GM21367 (cell line): ENCODE measurements at regions not wholly inside any gene's neighbourhood (a gene's known extent, or its start where the extent isn't known, plus 50 kb on each side); places are given as distances from the start of the nearest gene placed in this dataset.
A peak's percentile ranks its signal among the peaks of the same experiment; 100 is the strongest.

Experiments used
- ATAC-seq: cut with Tn5 transposase; IDR thresholded peaks from one replicate; pipeline ENCODE4 v1.9.1; 2021; ENCODE audit not compliant: unreplicated experiment

DNA sequence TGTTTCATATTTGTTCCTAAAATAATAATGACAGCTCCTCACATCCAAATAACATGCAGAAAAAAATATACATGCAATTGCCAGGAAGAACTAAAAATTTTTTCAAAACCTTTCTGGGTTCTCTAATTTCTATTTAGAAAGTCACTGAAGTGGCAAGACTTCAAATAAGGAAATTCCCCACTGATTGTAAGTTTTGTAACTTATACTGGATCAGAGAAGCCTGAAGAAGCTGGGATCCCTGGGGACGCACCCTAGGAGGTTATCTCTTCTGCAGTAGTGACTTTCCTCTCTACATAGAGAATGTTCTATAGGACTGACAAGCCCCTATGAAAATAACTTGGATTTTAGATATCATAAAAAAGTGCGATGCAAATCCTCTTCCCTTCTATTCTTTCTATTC lies 182.6 kb downstream of the MRPL39 start:
- no peak for ATAC-seq

DNA sequence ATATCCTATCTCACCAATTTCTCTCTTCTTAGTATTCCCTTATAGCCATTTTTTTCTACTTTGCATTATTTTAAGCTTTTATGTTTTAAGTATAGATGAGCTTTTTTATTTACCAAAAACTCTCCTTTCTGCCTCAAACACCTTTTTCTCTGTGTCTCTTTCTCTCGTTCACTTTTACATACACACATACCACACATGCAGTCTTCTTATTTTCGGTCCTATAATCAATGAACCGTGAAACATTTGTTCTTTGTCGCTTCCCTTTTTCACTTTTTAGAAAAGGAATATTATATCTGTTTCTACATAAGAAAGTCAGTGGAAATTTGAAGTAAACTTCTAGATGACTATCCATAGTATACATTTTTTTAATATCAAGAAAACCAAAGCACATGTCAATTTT lies 183.2 kb downstream of the MRPL39 start:
- no peak for ATAC-seq

DNA sequence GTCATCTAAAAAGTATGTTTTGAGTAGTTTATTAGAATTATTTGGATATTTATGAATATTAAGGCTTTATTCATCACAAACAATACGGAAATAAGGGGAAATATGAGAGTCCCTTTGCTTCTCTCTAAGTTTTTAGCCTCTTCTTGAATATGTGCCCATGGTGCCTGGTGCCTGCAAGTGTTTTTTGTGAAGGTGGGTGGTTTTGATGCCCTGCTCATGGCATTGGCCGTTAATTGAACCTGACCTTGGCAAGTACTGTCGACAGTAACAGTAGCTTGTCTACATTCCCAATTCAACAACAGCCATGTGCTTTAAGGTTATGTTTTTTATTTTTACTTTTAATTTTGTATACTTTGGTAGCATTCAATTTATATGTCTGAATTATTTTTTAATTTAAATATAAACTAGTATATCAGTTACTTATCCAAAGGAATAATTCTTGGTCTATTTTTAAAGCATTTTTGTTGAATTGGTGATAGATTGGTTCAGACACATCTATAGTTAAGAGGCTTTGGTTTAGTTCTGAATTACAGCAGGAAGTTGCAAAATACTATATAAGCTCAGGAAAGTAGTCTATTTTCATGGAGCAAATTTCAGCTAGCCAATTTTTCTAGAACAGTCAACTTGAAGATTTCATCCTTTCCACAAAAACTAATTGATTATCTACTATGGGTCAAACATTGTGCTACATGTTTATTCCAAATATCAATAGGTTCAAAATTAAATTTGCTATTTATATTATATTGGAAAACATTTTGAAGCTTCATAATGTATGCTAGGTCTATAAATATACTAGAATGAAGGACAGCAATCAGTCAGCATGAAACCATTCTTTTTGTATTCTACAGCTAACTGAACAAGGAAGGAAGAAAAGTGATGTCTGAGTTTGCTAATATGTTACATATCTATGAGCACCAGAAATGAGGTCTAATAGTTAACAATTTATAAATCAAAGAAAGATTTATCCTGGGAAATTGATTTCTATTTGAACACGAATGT lies 184.4 kb downstream of the MRPL39 start:
- ATAC-seq: no peak

DNA sequence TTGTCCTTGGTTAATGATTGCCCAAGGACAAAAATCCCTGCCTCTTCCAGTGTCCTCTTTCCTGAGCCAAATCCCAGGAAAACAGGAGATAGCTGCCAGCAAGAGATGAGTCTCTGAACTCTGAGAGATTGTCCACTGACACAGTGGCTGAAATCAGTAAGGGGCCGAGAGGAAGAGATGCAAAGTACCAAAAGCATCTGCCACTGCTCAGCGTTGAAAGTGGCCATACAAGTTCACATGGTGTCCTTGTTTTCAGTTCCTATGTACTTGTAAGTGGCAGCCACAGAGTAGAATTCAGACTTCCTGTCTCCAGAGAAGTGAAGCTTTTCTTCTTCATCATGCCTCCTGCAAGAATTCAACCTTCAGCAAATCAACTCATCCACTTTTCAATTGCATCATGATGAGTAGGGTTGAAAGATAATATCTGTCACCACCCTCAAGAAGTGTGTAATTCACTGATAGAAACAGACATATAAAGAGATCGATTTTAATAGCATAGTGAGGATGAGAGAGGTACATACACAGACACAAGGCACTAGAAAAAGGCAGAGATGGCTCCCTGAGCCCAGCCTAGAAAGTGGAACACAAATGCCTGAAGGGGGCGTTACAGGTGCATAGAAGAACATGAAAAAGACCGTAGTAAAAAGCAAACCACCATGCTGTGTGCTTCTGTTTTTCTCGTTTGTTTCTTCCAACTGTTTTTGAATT lies 185.8 kb downstream of the MRPL39 start:
- peak; percentile 62 for ATAC-seq

DNA sequence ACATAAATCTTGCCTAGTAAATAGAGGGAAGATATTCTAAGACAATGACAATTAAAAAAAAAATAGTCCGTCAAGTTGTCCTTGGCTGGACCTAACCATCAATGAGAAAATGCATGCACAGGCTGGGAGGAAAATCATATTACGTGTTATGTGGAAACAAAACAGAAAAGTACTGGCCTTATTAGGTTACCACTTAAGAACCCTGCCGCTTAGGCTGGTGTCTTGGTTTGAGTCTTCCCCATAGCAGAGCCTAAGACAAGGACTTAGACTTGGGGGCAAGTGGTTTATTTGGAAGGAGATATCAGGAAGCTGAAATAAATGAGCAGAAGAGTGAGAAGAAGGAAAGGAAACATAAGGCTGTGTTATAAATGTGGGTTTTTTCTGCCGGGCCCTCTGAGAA lies 186.4 kb downstream of the MRPL39 start:
- ATAC-seq: no peak

DNA sequence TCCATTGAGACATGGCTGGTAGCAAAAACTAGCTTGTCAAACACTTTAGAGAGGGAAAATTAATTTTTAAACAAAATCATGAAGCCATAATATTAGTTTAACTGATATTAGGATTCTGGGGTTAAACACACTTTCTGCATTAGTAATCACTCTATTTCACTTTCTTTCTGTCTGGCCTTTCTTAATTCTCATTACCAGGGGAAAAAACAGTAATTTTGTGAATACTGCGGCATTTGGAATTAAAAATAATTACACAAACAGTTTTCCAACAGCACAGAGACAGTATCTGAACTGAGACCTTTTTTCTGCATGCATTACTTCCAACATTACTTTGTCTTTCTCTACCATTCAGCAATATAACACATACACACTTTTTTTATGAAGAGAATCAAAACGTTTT lies 190.6 kb downstream of the MRPL39 start:
- no peak for ATAC-seq

DNA sequence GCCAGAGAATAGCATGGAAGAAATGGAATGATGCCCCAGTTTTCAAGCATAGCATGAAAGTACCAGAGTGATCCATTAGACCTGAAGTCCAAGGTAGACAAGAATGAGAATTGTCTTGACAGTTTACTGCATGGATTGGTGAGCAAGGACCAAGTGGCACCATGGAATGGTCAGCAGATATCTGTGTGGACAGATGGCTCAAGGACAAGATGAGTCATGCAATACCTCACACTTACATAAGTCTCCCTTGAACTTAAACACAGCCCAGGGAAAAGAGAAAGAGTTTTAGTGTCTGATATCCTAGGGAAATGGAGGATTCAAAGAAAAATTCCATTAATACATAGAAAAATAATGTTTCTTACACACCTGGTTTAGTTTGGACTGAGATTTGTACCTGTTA lies 195.2 kb downstream of the MRPL39 start:
- ATAC-seq: no peak

DNA sequence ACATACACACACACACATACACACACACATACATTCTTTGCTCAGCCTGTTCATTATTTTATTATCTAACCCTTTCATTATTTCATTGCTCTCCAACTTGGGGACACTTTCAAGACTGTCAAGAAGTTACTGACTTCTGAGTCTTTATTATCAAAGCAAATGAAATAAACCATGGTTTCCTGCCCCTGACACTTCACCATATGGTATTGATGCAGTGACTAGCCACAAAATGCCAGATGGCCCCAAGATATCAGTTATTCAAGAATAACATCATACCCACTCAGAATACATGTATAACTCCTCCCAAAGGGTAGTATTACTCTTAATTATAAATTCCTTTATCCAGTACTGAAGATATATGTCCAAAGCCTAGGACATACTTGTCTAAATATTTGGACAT lies 197.3 kb downstream of the MRPL39 start:
- no peak for ATAC-seq

DNA sequence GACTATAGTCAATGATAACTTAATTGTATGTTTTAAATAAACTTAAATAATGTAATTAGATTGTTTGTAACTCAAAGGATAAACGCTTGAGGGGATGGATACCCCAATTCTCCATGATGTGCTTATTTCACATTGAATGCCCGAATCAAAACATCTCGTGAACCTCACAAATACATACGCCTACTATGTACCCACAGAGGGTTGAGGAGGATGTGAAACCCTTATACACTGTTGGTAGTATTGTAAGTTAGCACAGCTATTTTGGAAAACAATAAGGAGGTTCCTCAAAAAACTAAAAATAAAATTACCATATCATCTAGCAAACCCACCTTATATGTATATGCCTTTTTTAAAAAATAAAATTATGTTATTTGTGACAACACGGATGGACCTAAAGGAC lies 198.6 kb downstream of the MRPL39 start:
- no peak for ATAC-seq

DNA sequence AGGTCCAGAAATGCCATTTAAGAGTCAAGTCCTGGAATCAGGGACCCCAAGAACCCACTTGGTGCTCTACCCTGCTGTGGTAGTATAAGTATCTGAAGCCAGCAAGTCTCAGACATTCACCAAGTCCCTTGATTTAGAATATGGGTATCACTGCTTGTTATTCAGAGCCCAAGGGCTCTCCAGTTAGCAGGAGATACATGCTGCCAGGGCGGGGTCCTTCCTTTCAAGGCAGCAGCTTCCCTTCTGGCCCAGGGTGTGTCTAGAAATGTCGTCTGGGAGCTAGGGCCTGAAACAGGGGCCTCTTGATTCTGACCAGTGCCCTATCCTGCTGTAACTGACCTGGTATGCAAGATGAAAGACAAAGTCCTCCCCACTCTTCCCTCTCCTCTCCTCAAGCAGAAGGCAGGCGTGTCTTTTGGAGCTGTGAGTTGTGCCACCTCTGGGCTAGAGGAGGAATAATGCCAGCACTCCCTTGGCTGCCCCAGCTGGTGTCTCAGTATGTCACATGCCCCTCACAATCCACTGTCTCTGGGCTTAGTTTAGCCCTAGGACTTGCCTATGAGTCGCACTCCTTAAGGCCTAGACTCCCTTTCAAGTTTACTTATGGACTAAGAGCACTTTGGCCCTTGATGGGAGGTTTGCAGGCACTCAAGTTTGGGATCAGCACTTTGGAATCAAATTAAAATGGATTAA lies 200.2 kb downstream of the MRPL39 start:
- ATAC-seq: no peak

DNA sequence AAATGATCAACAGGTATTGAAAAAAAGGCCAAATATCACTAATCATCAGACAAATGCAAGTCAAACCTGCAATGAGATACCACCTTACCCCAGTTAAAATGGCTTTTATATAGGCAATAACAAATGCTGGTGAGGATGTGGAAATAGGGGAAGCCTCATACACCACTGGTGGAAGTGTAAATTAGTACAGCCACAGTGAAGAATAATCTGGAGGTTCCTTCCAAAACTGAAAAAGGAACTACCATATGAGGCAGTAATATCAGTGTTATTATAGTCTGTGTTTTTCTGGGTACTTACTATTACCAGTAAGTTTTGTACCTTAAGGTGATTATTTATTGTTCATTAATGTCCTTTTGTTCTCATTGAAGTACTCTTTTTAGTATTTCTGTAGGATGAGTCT lies 201.3 kb downstream of the MRPL39 start:
- no peak for ATAC-seq

DNA sequence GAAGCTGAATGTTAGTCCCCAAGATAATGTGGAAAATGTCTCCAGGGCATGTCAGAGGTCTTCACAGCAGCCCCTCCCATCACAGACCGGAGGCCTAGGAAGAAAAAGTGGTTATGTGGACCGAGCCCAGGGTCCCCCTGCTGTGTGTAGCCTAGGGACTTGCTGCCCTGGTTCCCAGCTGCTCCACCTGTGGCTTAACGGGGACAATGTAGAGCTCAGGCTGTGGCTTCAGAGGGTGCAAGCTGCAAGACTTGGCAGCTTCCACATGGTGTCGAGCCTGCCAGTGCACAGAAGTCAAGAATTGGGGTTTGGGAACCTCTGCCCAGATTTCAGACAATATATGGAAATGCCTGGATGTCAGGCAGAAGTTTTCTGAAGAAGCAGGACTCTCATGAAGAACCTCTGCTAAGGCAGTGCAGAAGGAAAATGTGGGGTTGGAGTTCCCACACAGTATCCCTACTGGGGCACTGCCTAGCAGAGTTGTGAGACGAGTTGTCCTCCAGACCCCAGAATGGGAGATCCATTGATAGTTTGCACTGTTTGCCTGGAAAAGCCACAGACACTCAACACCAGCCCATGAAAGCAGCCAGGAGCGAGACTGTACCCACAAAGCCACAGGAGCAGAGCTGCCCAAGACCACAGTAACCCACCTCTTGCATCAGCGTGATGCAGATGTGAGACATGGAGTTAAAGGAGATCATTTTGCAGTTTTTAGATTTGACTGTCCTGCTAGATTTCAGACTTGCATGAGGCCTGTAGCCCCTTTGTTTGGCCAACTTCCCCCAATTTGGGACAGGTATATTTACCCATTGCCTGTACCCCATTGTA lies 204.9 kb downstream of the MRPL39 start:
- no peak for ATAC-seq

DNA sequence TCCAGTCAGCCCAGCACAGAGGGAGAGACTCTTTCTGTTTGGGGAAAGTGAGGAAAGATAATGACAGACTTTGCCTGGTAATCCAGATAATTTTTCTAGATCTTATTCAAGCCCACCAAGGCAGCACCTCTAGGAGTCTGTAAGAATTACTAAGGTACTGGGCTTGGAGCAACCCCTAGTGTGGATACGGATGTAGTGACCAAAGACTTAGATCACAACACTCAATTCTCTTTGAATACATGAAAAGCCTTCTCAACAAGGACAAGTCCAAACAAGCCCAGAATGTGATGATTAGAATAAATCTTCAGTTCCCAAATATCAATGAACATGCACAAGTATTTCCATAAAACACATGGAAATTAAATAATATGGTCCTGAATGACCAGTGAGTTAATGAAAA lies 206.9 kb downstream of the MRPL39 start:
- no peak for ATAC-seq

DNA sequence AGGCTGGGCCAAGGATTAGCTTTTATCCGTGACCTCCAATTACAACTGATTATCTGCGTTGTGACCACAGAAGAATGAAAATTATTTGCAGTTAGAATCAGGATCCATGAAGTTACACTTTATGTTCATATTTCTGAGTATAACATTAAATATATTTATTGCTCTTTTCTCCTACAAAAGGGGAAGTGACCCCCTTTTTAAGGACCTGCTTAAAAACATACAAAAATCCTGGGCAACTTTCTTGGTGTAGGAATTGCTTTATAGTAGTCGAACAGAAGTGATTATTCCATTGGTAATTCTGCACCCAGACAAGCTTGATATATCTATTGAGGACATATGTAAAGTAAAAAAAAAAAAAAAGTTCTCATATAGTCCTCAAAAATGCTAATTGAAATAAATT lies 208.7 kb downstream of the MRPL39 start:
- no peak for ATAC-seq

DNA sequence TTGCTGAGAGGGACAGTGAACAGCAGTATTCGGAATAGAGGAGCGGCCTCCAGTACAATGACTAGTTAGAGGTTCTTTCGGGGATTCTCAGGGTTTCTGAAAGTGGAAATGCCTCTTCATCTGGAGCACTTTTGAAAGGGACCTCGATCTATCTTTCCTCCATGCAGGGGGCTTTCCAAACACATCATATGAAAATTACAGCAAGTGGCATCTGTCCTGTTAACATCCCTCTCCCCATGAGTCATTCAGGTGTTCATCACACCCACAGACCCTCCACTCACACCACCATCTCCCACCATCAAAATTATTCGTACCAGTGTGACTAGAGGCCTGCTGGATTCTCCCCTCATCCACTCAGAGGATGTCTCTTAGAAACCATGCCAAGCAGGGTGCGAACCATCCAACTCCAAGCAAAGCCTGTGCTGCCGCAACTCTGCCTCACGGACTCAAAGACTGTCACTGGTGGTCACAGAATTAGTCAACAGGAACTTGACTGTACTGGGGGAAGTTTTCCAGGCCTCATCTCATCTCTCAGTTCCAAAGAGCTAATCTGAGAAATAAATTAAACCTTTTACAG lies 211.1 kb downstream of the MRPL39 start:
- peak; percentile 88 for ATAC-seq

DNA sequence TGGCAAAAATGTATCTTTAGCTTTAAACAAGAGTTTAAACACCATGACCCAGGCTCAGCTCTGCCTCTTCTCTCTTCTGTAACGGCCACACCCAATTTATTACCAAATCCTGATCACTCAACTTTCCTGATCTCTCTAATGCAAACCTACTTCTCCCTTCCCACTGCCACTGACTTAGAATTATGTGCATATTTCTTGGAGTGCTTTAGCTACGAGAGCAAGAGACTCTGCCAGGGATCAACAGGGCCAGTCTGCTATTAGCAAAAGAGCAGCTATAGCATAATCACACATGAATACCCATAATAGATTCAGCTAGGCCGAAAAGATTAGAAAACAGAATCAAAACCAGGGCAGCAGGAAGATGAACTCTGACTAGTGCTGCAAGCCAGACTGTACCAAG lies 215.5 kb downstream of the MRPL39 start:
- ATAC-seq: no peak

DNA sequence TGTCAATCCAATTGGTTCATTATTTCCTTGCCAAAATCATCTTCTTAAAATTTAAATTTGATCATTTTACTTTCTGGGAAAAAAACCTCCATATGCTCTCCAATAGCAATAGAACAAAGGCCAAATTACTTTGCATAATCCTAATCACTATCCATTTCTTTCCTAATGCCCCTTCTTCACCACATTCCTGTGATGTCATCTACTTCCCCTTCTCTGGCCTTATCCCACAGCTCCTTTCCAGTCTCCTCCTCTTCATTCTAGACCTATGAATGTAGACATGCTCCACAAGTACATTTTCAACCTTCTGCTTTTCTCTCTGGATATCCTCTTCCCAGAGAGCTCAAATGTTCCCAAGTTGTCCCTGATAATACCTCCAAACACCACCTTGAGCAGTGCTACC lies 216.6 kb downstream of the MRPL39 start:
- no peak for ATAC-seq

DNA sequence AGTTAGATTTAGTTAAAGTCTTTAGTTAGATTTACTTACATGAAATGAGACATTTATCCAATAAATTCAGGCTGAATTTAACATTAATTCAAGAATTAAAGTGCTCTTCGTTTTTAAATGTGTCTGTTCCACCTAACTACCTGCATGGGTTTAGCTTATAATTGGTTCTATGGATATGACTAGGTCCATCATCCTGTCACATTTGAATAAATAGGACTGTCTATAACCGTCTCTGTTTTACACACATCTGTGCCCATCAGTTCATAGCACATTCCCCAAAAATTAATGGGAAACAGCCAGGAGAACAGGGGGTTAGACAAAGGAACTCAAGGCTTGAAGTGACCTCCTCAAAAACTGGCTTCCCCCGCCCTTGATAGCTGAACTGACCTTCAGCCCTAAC lies 219.6 kb downstream of the MRPL39 start:
- ATAC-seq: no peak

DNA sequence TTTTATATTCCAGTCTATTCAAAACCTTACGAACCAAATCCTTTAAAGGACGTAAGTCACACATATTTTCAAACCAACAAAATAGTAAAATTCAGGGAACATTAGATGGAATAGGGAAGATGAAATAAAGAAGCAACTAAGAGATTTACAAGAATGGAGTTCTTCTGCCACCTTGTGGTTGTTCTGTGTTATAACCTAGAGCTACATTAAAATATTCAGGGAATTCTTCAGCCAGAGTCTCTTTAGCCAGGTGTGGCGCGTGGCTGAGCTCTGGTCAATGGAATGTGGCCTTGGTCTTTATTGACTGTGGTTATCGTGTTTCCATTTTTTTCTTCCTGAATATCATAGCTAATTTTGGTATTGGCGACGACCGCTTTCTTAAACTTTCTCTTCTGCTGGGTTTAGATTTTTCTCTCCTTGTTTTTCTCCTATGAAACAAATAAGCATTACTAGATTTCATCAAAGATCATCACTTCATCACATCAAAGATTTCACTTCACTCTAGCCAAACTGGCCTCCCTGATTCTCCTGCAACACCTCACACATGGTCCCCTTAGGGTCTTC lies 221.3 kb downstream of the MRPL39 start:
- peak; percentile 36 for ATAC-seq

DNA sequence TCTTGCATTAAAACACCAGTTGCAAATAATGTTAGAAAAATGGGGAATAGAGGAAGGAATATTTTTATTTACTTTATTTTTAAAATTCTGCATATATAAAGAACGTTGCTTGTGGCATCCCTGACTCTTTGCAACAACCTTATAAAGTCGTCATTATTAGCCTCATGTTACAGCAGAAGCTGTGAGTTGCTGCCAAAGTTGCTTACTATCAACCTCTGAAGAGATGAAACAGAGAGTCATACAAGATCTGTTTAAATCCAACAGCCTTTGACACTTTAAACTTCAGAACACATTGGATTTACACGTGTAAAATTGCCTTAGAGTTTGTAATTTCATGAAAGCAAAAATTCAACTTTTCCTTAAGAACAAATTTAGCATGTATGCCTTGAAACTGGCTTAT lies 221.9 kb downstream of the MRPL39 start:
- ATAC-seq: no peak
